Stimulated activated CD4-positive, alpha-beta T cell treated with anti-CD3 and anti-CD28 coated beads, Interleukin-15, amount 100 ng/mL, for 24 hours (primary cell): ENCODE measurements at regions not wholly inside any gene's neighbourhood (a gene's known extent, or its start where the extent isn't known, plus 50 kb on each side); places are given as distances from the start of the nearest gene placed in this dataset.
A peak's percentile ranks its signal among the peaks of the same experiment; 100 is the strongest.
"Not testable (repeated sequence)": the region's sequence is repeated elsewhere in the genome, so short reads cannot be mapped to it uniquely, and the experiment has no call there.

Experiments used
- DNase-seq: peaks from one replicate; pipeline ENCODE4 v3.0.0-alpha.2; 2020

GRCh38 chr13:38415233-38415632, 65.6 kb downstream of the UFM1 start:
- peak; percentile 2 for DNase-seq

GRCh38 chr13:38417241-38417640, 67.6 kb downstream of the UFM1 start:
- no peak for DNase-seq

GRCh38 chr13:38417727-38418126, 68.1 kb downstream of the UFM1 start:
- DNase-seq: peak; percentile 1

GRCh38 chr13:38418286-38418685, 68.6 kb downstream of the UFM1 start:
- no peak for DNase-seq

GRCh38 chr13:38419312-38419873, 69.7 kb downstream of the UFM1 start:
- DNase-seq: no peak

GRCh38 chr13:38421590-38422560, 72.2 kb downstream of the UFM1 start:
- DNase-seq: no peak

GRCh38 chr13:38429916-38430315, 80.3 kb downstream of the UFM1 start:
- no peak for DNase-seq

GRCh38 chr13:38430796-38431195, 81.1 kb downstream of the UFM1 start:
- DNase-seq: no peak

- no peak for DNase-seq
Measured at GRCh38 chr13:38440666-38441065, 91.0 kb downstream of the UFM1 start.

GRCh38 chr13:38444904-38445303, 95.3 kb downstream of the UFM1 start:
- no peak for DNase-seq

- DNase-seq: no peak
Measured at GRCh38 chr13:38452656-38453055, 103.0 kb downstream of the UFM1 start.

GRCh38 chr13:38462605-38463004, 113.0 kb downstream of the UFM1 start:
- DNase-seq: no peak

GRCh38 chr13:38463048-38463447, 113.4 kb downstream of the UFM1 start:
- no peak for DNase-seq

- not testable (repeated sequence) for DNase-seq
Measured at GRCh38 chr13:38472411-38472810, 122.8 kb downstream of the UFM1 start.

- DNase-seq: no peak
Measured at GRCh38 chr13:38473305-38473704, 123.7 kb downstream of the UFM1 start.

GRCh38 chr13:38477676-38478075, 128.0 kb downstream of the UFM1 start:
- no peak for DNase-seq

- DNase-seq: no peak
Measured at GRCh38 chr13:38483623-38484022, 134.0 kb downstream of the UFM1 start.

GRCh38 chr13:38490657-38491056, 141.0 kb downstream of the UFM1 start:
- DNase-seq: no peak

GRCh38 chr13:38494445-38494844, 144.8 kb downstream of the UFM1 start:
- DNase-seq: no peak

GRCh38 chr13:38496917-38497316, 147.3 kb downstream of the UFM1 start:
- no peak for DNase-seq

GRCh38 chr13:38498271-38498670, 148.6 kb downstream of the UFM1 start:
- DNase-seq: no peak

- DNase-seq: no peak
Measured at GRCh38 chr13:38514575-38514974, 164.9 kb downstream of the UFM1 start.

GRCh38 chr13:38518328-38518727, 168.5 kb upstream of the FREM2 start:
- no peak for DNase-seq

- no peak for DNase-seq
Measured at GRCh38 chr13:38519229-38519911, 167.5 kb upstream of the FREM2 start.
